ENCODE measurements at regions not wholly inside any gene's neighbourhood (a gene's known extent, or its start where the extent isn't known, plus 50 kb on each side); places are given as distances from the start of the nearest gene placed in this dataset.

DNA sequence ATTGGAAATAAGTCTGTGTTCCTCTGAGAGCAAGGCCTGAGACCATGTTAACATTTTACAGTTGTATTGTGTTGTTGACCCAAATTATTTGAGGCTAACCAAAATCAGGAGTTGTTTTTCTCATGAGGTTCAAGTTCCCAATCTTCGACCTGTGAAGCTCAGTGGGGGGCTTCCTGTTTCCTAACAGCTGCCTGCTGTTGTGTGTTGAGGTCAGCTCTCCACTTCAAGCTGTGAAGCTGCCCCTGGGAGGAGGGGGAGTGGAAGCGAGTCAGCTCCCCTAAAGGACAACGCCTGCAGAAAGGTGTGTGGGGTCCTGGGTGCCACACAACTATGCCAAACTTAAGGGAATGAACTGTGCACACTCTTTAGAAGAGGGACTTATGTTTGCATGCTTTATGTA lies 295.5 kb downstream of the IRX1 start:
- DNase-seq = no peak

GRCh38 chr5:3893527-3893926 lies 297.9 kb downstream of the IRX1 start:
- DNase-seq = no peak

DNA sequence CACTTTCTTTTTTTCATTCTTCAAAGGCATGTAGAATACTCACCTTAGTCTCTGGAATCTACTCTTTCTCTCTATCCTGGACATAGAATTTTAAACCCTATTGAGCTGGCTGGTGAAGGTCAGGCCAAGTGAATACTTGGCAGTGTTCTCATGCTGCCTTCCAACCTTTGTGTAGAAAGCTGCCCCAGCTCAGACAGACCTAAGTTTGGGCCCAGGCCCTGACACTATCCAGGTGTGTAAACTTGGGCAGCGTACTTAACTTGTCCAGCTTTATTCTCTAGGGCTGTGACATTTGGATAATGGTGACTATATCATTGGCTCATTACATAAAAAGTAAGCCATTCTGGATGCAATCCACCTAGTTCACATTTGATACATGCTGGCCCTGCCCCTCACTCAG lies 298.3 kb downstream of the IRX1 start:
- no peak for DNase-seq

- no peak for DNase-seq
These were observed 300.5 kb downstream of the IRX1 start for GRCh38 chr5:3896098-3896497.

- DNase-seq = no peak
These were observed 303.5 kb downstream of the IRX1 start for GRCh38 chr5:3899093-3899492.

- DNase-seq = no peak
These were observed 309.0 kb downstream of the IRX1 start for GRCh38 chr5:3904584-3904983.

DNA sequence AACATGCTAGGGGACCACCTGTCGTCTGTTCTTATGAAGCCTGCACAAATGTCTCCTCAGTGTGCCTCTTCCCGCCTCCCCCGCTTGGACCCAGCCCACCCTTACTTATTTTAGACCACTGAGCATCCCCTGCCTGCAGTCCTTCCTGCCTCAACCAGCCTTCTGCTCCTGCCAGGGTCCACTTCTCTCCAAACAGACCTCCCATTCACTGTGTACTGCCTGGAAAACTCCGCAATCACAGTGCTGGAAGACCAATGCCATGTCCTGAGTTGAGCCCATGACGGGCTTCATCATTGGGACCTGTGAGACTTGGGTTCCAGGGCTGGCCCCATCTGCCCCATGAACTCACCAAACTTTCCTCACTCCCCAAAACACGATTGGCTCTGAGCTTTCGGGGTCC lies 309.4 kb downstream of the IRX1 start:
- no peak for DNase-seq

DNA sequence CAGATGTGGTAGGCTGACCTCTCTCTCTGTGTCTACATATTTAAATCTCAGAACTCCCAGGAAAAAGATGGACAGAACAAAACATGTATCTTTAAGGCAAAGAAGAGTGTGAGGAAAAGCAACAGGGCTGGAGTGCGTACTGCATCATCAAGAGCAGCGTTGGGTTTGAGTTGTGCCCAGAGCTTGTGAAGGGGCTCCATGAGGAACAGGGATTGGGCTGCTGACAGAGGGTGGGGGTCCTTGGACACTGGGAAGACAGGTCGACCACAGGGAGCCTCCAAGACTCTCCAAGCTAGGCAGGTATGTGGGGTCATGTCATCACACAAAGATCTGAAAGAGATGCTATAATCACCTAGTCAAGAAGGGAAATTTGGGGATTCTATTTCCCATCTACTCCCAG lies 309.9 kb downstream of the IRX1 start:
- no peak for DNase-seq

GRCh38 chr5:3911111-3911510 lies 315.5 kb downstream of the IRX1 start:
- no peak for DNase-seq

DNA sequence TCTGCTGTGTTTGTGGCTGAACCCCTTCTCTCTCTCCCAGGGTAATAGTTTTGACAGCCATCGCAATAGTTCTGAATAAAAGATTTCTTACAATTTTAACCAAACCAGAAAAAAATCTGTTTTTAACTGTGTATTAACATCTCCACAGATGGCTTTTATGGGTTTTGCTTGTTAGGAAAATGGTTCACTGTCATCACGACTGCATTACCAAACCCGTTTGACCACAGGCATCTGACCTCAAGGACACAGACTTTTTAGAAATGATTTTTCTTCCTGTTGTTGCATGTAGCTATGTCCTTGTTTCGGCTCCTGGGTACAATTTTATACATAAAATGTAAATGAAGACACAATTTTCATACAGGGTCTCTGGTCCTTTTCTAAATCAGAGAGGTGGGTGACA lies 316.1 kb downstream of the IRX1 start:
- DNase-seq = no peak

- no peak for DNase-seq
These were observed 317.2 kb downstream of the IRX1 start for GRCh38 chr5:3912790-3913189.

GRCh38 chr5:3913279-3913678 lies 317.6 kb downstream of the IRX1 start:
- DNase-seq = no peak

- DNase-seq = no peak
These were observed 329.4 kb downstream of the IRX1 start for GRCh38 chr5:3925022-3925421.

- DNase-seq = no peak
These were observed 330.3 kb downstream of the IRX1 start for GRCh38 chr5:3925935-3926334.

- DNase-seq = no peak
These were observed 334.2 kb downstream of the IRX1 start for GRCh38 chr5:3929799-3930198.

DNA sequence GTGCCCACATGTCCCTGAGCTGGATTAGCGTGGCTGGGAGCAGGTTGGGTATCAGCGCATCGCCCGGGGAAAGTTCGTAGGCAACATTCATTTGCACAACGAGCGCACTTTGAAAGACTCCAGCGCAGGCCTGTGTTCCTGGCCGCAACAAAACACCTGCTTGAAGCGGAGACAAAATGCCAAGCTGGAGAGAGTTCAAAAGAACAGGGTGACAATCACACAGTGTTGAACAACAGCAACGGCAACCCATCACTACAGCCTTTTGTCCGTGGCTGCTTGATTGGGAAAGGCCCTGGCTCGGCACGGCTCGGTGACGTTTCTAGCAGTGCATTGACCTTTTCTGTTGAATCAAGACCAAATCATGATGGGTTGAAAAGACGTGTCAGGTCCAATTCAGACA lies 336.3 kb downstream of the IRX1 start:
- DNase-seq = no peak

- DNase-seq = no peak
These were observed 337.9 kb downstream of the IRX1 start for GRCh38 chr5:3933536-3933935.

DNA sequence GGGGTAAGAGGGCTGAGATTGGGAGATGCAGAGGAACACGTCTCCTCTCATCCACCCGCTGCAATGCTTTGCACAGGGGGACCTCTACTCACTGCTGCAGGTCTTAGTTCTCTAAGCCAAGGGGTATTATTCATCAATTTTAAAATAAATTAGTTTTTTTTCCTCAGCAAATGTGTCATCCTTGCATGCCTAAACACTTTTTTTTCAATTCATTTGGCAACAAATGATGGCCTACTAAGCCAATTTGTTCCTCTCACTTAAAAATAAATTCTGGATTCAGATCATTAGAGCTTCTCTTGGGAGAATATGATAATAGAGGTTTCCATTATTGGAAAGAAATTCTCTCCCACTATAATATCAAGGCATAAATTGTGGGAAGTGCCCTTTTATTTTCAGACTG lies 338.3 kb downstream of the IRX1 start:
- no peak for DNase-seq

GRCh38 chr5:3943859-3944258 lies 348.2 kb downstream of the IRX1 start:
- DNase-seq = no peak

- DNase-seq = no peak
These were observed 349.3 kb downstream of the IRX1 start for GRCh38 chr5:3944930-3945329.

DNA sequence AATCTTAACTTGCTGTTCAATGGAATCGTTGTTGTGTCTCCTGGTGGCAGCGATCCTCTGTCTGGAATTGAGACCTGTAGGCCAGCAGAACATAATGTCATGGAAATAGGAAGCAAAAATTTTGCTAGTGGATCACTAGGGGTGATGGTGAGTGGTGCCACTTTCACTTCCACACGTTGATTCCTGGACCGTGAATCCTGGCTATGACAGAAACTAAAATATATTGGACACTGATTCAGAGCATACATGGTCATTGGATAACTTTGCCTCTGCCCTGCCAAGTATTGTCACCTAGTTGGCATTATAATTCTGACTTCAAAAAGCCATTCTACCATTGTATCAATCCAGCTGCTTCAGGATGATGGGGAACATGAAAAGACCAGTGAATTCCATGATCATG lies 353.2 kb downstream of the IRX1 start:
- no peak for DNase-seq

DNA sequence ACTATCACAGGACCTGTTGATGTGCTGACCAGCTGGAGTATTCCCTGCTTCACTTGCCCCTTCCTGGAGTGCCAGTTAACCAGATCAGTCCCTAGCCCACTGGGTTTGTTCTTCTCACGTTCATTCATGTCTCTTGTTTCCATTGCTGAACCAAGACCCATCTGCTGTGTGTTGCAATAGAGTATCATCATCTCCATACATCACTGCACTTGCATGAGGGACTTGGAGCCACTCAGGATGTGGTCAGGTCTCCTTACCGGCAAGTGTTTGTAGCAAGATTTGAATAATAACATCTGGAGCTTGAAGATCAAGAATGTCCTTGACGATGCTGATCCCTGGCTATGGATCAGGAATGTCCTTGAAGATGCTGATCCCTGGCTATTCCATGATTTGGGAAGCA lies 358.6 kb downstream of the IRX1 start:
- no peak for DNase-seq

DNA sequence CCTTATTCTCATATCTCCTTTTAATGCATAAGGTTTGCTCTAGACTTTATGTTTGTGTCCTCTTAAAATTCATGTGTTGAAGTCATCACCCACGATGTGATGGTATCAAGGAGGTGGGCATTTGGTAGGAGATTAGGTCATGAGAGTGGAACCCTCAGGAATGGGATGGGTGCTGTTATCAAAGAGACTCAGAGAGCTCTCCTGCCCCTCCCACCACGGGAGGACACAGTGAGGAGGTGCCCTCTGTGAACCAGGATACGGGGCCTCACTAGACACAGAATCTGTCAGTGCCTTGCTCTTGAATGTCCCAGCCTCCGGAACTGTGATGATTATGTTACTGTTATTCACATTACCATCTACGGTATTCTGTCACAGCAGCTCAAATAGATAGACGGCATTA lies 359.0 kb downstream of the IRX1 start:
- no peak for DNase-seq

GRCh38 chr5:3957658-3958057 lies 362.0 kb downstream of the IRX1 start:
- DNase-seq = no peak

DNA sequence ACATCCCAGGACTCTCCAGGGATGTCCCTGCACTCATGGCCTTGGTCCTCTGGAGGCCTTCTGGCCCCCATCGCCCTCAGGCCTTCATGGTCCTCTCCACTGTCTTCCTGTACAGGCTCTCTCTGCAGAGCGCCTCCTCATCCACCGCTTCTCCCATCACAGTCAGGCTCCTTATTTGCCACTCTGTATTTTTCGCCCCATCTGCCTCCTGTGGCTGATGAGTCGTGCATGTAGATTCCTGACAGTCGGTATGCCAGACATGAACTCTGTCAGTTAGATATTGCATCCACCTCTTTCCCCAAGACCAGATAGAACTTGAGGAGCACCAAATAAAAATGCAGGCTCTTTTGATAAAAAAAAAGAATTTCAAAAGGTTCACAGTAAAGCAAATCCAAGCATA lies 362.8 kb downstream of the IRX1 start:
- DNase-seq = no peak

- DNase-seq = no peak
These were observed 366.5 kb downstream of the IRX1 start for GRCh38 chr5:3962113-3962512.
